GM21576 (cell line): ENCODE measurements at regions not wholly inside any gene's neighbourhood (a gene's known extent, or its start where the extent isn't known, plus 50 kb on each side); places are given as distances from the start of the nearest gene placed in this dataset.
"Not testable (repeated sequence)": the region's sequence is repeated elsewhere in the genome, so short reads cannot be mapped to it uniquely, and the experiment has no call there.

ENCODE experiments used
- ATAC-seq: cut with Tn5 transposase; IDR thresholded peaks from one replicate; pipeline ENCODE4 v1.9.1; 2021; ENCODE audit warnings: mild to moderate bottlenecking, moderate library complexity; ENCODE audit not compliant: unreplicated experiment

DNA sequence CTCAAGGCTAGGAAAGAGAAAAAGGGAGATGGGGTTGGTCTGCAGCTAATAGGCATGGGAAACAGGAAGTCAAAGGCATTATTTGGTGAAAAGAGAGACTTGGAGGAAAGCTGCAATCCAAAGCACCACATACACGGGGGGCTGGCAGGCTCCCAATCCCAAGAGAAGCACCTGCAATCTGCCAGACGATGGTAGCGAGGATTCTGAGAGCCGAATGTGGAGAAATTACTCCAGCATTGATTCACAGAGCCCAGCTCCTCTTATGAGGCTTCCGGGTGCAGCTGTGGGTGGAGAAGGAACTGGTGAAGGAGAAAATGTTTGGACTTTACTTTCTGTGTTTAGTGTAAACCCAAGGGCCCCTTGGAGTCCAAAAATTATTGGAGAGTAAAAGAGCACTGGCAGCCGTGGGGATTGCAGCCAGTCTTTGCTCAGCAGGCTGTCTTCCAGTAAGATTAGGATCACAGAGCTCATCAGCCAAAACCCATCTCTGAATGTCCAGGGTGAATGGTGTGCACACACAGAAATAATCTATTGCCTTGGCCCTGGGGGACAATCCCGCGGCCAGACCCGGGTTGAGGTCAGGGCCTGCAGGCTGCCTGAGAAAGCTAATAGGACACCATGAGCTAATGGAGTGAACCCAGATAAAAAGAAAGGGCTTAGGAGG lies 197.6 kb downstream of the KIT start:
- ATAC-seq = no peak

- ATAC-seq = no peak
Observed at GRCh38 chr4:54852602-54853001, 194.8 kb downstream of the KIT start.

GRCh38 chr4:54852054-54852453 lies 194.3 kb downstream of the KIT start:
- ATAC-seq = no peak

DNA sequence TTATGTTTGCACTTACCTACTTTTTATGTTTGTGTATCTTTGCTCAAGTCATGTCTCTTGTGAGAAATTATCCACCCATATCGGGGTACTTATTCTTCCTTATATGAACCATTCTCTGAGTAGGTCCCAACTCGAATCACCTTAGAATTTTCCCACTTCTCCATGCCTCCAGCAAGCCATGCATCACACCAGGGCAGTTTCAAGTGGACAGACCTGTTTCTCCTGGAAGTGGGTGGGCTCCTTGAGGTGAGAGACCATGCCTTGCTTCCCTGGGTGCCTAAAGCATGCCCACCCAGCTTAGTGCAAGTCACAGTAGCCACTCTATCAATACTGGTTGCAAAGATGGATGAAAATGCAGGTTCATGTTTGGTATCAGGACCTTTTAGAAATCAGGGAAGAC lies 187.2 kb downstream of the KIT start:
- no peak for ATAC-seq

GRCh38 chr4:54843946-54844345 lies 186.2 kb downstream of the KIT start:
- no peak for ATAC-seq

DNA sequence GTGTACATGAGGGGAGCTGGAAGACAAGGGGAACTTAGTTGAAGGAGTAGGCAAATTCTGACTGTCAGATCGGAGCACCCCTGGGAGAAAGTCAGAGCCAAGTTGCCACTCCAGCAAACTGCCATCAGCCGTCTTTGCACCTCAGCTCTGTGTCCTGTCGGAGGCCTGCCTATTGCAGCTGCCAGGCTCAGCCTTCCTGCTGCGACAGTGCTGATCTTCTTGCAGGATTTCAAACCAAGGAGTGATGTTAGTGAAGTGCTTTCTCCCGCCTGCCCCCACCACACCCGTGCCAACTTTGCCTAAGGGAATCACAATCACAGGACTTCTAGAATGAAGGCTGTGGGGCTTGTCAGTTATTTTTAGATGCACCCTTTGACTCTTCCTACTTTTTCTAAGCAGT lies 185.3 kb downstream of the KIT start:
- ATAC-seq = no peak

- no peak for ATAC-seq
Observed at GRCh38 chr4:54842656-54843055, 184.9 kb downstream of the KIT start.

GRCh38 chr4:54842226-54842625 lies 184.5 kb downstream of the KIT start:
- no peak for ATAC-seq

GRCh38 chr4:54840992-54841768 lies 183.4 kb downstream of the KIT start:
- no peak for ATAC-seq

DNA sequence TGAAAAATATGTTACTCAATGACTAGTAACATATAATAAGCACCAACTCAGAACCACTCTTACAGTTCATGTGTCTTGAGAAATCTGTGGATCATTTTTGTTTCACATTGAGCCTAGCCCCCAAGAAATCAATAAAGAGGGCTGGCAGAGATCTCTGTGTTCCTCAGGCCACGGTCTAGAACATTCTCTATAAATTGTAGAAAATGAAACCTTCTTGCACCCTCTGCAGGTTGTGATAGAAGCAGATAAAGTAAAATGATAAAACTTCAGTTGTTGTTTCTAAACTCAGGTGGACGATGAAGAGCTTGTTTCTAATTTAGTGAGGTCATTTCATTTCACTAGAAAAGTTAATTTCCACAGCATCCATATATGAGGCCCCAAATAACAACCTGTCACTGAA lies 182.7 kb downstream of the KIT start:
- no peak for ATAC-seq

- ATAC-seq = no peak
Observed at GRCh38 chr4:54838301-54838700, 180.5 kb downstream of the KIT start.

DNA sequence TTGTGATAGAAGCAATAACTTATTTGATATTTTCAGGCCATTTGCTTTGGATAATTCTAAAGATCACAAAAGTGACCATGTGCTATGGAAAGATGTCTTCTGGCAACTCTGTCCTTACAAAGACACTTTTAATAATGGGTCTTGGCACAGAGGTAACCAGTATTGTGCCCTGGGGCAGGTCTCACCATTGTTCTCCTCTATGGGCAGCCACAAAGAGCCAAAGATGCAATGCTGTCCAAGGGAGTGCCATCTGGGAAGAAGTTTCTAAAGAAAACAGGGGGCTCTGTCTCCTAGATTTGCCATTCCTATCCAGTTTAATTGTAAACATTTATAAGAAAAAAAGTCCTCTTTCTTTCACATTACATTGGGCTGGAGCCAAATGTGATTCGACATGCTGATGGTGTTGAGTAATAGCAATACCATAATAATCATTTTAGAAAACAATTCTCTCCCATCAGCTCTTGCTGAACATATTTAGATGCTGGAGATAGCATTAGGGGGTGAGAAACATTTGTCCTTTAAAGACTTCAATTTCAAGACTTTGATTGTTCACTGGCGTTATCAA lies 179.9 kb downstream of the KIT start:
- ATAC-seq = no peak

- not testable (repeated sequence) for ATAC-seq
Observed at GRCh38 chr4:54828361-54828760, 170.6 kb downstream of the KIT start.

DNA sequence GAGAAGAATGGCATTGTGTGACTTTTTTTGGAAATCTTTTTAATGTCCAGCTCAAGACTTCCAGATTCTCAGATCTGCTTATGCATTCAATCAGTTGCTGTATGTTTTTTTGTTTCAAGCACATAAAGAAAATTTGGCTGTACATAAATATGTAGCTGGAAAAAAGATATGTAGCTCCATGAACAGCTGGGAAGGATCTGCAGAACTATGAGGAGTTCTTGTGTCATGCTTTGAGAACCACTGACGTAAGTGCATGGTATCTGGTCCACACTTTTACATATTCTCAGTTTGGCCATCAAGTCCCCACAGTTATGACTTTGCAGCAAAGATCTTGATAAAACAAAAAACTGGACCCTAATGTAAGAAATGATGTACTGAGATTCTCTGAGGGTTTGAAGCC lies 165.9 kb downstream of the KIT start:
- ATAC-seq = no peak

DNA sequence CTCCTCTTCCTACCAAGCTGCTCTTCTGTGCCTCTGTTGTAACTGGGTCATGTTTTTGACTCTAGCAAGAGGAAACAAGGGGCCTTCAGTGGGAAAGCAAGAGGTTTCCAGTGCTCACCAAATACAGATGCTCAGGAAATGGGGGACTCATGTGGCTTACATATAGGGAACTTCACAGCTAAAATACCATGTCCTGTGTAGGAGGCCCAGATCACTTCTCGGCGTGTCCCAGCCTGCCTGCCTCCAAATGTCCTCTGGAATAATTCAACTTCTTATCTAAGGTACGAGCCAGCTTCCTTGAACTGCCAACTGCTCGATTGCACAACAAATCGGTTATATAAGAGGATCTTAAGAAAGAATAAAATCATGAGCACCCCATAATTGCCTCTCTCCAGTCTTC lies 161.3 kb downstream of the KIT start:
- no peak for ATAC-seq

DNA sequence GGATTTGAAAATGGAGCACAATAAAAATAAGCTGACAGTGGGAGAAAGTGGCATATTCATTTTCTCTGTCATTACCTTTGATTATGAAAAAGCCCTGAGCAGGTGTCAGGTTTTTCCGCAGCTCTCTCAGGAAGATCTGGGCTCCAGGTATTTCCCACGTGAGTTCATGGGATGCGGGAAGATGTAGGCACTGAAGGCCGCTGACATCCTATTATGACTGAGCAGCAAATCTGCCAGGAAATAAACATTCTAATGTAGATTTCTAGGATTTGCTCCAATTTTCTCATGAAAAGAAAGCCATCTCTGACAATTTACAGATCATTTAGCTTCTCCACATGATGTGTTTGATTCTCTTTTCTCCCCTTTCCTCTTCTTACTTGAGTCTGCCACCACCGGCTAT lies 160.7 kb downstream of the KIT start:
- no peak for ATAC-seq

DNA sequence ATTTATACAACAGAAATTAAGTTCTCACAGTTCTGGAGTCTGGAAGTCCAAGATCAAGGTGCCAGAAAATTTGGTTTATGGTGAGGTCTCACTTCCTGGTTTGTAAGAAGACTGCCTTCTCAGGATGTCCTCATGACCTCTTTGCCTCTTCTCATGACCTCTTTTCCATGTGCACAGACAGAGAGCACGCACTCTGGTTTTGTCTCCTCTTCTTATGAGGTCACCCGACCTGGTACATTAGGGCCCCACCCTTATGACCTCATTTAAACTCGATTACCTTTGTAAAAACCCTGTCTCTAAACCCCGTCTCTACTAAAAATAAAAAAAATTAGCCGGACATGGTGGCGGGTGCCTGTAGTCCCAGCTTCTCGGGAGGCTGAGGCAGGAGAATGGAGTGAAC lies 155.9 kb downstream of the KIT start:
- no peak for ATAC-seq

DNA sequence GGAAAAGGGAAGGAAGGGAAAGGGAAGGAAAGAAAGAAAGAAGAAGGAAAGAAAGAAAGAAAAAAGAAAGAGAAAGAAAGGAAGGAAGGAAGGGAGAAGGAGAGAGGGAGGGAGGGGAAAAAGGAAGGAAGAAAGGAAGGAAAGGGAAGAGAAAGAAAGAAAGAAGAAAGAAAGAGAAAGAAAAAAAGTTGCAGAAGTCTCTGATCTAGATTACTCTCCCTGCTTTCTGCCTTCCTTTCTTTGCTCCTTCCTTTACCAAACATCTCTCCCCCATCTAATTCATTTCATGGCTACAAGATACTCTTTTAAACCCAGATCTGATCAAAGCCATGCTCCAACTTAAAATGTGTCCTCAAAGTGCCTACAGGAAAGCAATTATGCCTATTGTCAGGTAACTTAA lies 148.6 kb downstream of the KIT start:
- no peak for ATAC-seq

GRCh38 chr4:54802336-54802735 lies 144.6 kb downstream of the KIT start:
- no peak for ATAC-seq

- no peak for ATAC-seq
Observed at GRCh38 chr4:54800831-54801530, 143.2 kb downstream of the KIT start.

GRCh38 chr4:54794579-54794978 lies 136.8 kb downstream of the KIT start:
- ATAC-seq = no peak
